CD4-positive, alpha-beta T cell treated with Interleukin-15 for 4 hours (primary cell): ENCODE measurements at regions not wholly inside any gene's neighbourhood (a gene's known extent, or its start where the extent isn't known, plus 50 kb on each side); places are given as distances from the start of the nearest gene placed in this dataset.
"Not testable (repeated sequence)": the region's sequence is repeated elsewhere in the genome, so short reads cannot be mapped to it uniquely, and the experiment has no call there.

ENCODE experiments used
- DNase-seq: peaks from one replicate; pipeline ENCODE4 v3.0.0-alpha.2; 2020; ENCODE audit warnings: low spot score

- no peak for DNase-seq
These were observed 325.1 kb downstream of the SOX4 start for GRCh38 chr6:21918666-21919065.

- DNase-seq, result no peak
These were observed 328.5 kb downstream of the SOX4 start for GRCh38 chr6:21922086-21922485.

- DNase-seq, result no peak
These were observed 330.5 kb downstream of the SOX4 start for GRCh38 chr6:21924002-21924401.

GRCh38 chr6:21928827-21929226 is 335.3 kb downstream of the SOX4 start:
- no peak for DNase-seq

- DNase-seq, result no peak
These were observed 338.2 kb downstream of the SOX4 start for GRCh38 chr6:21931641-21932335.

GRCh38 chr6:21933351-21933750 is 339.8 kb downstream of the SOX4 start:
- DNase-seq, result no peak

- DNase-seq, result no peak
These were observed 341.6 kb downstream of the SOX4 start for GRCh38 chr6:21935142-21935541.

- DNase-seq, result no peak
These were observed 342.0 kb downstream of the SOX4 start for GRCh38 chr6:21935561-21936028.

GRCh38 chr6:21937466-21937865 is 343.9 kb downstream of the SOX4 start:
- DNase-seq, result no peak

GRCh38 chr6:21939066-21939465 is 345.5 kb downstream of the SOX4 start:
- DNase-seq, result not testable (repeated sequence)

GRCh38 chr6:21941926-21942325 is 348.4 kb downstream of the SOX4 start:
- DNase-seq, result no peak

GRCh38 chr6:21942897-21943296 is 349.3 kb downstream of the SOX4 start:
- DNase-seq, result no peak

- no peak for DNase-seq
These were observed 350.5 kb downstream of the PRL start for GRCh38 chr6:21946298-21946783.

GRCh38 chr6:21947227-21947626 is 349.6 kb downstream of the PRL start:
- not testable (repeated sequence) for DNase-seq

- no peak for DNase-seq
These were observed 349.0 kb downstream of the PRL start for GRCh38 chr6:21947731-21948386.

GRCh38 chr6:21949211-21949801 is 347.5 kb downstream of the PRL start:
- DNase-seq, result no peak

- no peak for DNase-seq
These were observed 344.5 kb downstream of the PRL start for GRCh38 chr6:21952367-21952766.

GRCh38 chr6:21953831-21954801 is 342.7 kb downstream of the PRL start:
- DNase-seq, result no peak

- no peak for DNase-seq
These were observed 341.7 kb downstream of the PRL start for GRCh38 chr6:21955053-21955595.

GRCh38 chr6:21955951-21956350 is 340.9 kb downstream of the PRL start:
- no peak for DNase-seq

GRCh38 chr6:21958428-21958827 is 338.4 kb downstream of the PRL start:
- no peak for DNase-seq

- no peak for DNase-seq
These were observed 335.6 kb downstream of the PRL start for GRCh38 chr6:21961226-21961625.
